SK-N-SH (cell line): ENCODE measurements at regions not wholly inside any gene's neighbourhood (a gene's known extent, or its start where the extent isn't known, plus 50 kb on each side); places are given as distances from the start of the nearest gene placed in this dataset.

ENCODE experiments used
- CTCF ChIA-PET: fragments of 300-600, 350-600 bp; formaldehyde crosslinking; extraction: SDS; loops from one replicate; lab custom pipeline; 2021; lab: Yijun Ruan, JAX
- POLR2A ChIA-PET: fragments of 350-600 bp; sonication (Branson Sonifier 250); formaldehyde crosslinking; extraction: SDS; loops from one replicate; lab custom pipeline; 2020; ENCODE audit warnings: antibody characterized with exemption, inconsistent platforms; lab: Yijun Ruan, JAX
- DNase-seq: peaks from one replicate; pipeline ENCODE4 v3.0.0; 2012
- H2AFZ ChIP-seq: fragments of 200-600 bp; sonication (generic); 2 replicates; pipeline ENCODE4 v1.8.1; 2016; ENCODE audit warnings: antibody characterized with exemption, mild to moderate bottlenecking, low read depth
- H3F3A ChIP-seq: fragments of 200-600 bp; sonication (generic); replicated peaks from 2 replicates; pipeline ENCODE3; 2016; ENCODE audit warnings: antibody characterized with exemption, mild to moderate bottlenecking; ENCODE audit not compliant: insufficient read depth
- H3K27ac ChIP-seq, 2 experiments: fragments of 200-500 bp in 1 of 2; fragments of 200-600 bp in 1 of 2; sonication (Bioruptor generic) in 1 of 2; sonication (generic), shearing (Covaris generic) in 1 of 2; 2 replicates each; pipeline versions ENCODE4 v1.5.1 to v1.6.1; 2014 to 2016; ENCODE audit warnings: low read depth in 2 of 2, inconsistent platforms in 1 of 2, low read length in 1 of 2, mild to moderate bottlenecking in 1 of 2, mixed read lengths in 1 of 2
- H3K27me3 ChIP-seq: fragments of 200-600 bp; sonication (generic), shearing (Covaris generic); 2 replicates; pipeline ENCODE4 v1.6.1; 2016; ENCODE audit warnings: mixed run types; ENCODE audit not compliant: insufficient read depth
- H3K36me3 ChIP-seq, 2 experiments: fragments of 200-500 bp in 1 of 2; fragments of 200-600 bp in 1 of 2; sonication (Bioruptor generic) in 1 of 2; sonication (generic) in 1 of 2; replicated peaks in 1 of 2; 2 replicates each; pipeline versions ENCODE3 to v1.5.1; 2014 to 2016; ENCODE audit warnings: low read length in 1 of 2, mild to moderate bottlenecking in 1 of 2; ENCODE audit not compliant: insufficient read depth in 2 of 2, control insufficient read depth in 1 of 2
- H3K4me1 ChIP-seq, 2 experiments: fragments of 200-500 bp in 1 of 2; fragments of 200-600 bp in 1 of 2; sonication (Bioruptor generic) in 1 of 2; sonication (generic), shearing (Covaris generic) in 1 of 2; 2 replicates each; pipeline versions ENCODE4 v1.5.1 to v1.6.1; 2014 to 2016; ENCODE audit warnings: low read depth in 1 of 2, low read length in 1 of 2, mixed run types in 1 of 2; ENCODE audit not compliant: insufficient read depth in 2 of 2, control insufficient read depth in 1 of 2
- H3K4me2 ChIP-seq: fragments of 200-600 bp; sonication (generic), shearing (Covaris generic); 2 replicates; pipeline ENCODE4 v1.6.1; 2017; ENCODE audit warnings: mixed run types
- H3K4me3 ChIP-seq, 2 experiments: fragments of 200-500 bp in 1 of 2; fragments of 200-600 bp in 1 of 2; sonication (Bioruptor generic) in 1 of 2; sonication (generic), shearing (Covaris generic) in 1 of 2; 2 replicates each; pipeline versions ENCODE4 v1.5.1 to v1.8.1; 2014 to 2016; ENCODE audit warnings: low read depth in 2 of 2, inconsistent platforms in 1 of 2, low read length in 1 of 2, mild to moderate bottlenecking in 1 of 2, mixed read lengths in 1 of 2, moderate library complexity in 1 of 2
- H3K79me2 ChIP-seq: fragments of 200-600 bp; sonication (generic); 2 replicates; pipeline ENCODE4 v1.8.1; 2017; ENCODE audit warnings: mild to moderate bottlenecking; ENCODE audit not compliant: insufficient read depth
- H3K9ac ChIP-seq: fragments of 200-600 bp; sonication (generic); 2 replicates; pipeline ENCODE4 v1.6.1; 2017; ENCODE audit warnings: mixed run types
- H3K9me2 ChIP-seq: fragments of 200-600 bp; sonication (generic); 2 replicates; pipeline ENCODE4 v1.6.1; 2017; ENCODE audit warnings: mixed run types
- H3K9me3 ChIP-seq: fragments of 200-600 bp; sonication (generic); 2 replicates; pipeline ENCODE4 v1.6.1; 2017; ENCODE audit warnings: mixed run types, mild to moderate bottlenecking, moderate library complexity
- H4K20me1 ChIP-seq: fragments of 200-600 bp; sonication (generic); 2 replicates; pipeline ENCODE4 v1.6.1; 2017; ENCODE audit warnings: mild to moderate bottlenecking, mixed run types; ENCODE audit not compliant: insufficient read depth
- ELF1 ChIP-seq: IDR thresholded peaks from 2 replicates; pipeline ENCODE4 v1.4.0; 2012
- EP300 ChIP-seq, 2 experiments: IDR thresholded peaks; 2 replicates each; pipeline versions ENCODE4 v1.4.0 to v1.6.1; 2012; ENCODE audit warnings: borderline replicate concordance in 1 of 2, low read depth in 1 of 2, low read length in 1 of 2
- FOSL2 ChIP-seq: IDR thresholded peaks from 2 replicates; pipeline ENCODE4 v1.4.0; 2012; ENCODE audit warnings: low read depth, mild to moderate bottlenecking, moderate library complexity, borderline replicate concordance
- FOXJ3 ChIP-seq: sonication (generic); formaldehyde crosslinking; IDR thresholded peaks from 2 replicates; pipeline ENCODE4 v1.5.1; 2020; ENCODE audit warnings: mild to moderate bottlenecking, missing genetic modification reagents
- GATA2 ChIP-seq: sonication (generic); formaldehyde crosslinking; IDR thresholded peaks from 2 replicates; pipeline ENCODE4 v1.5.0; 2020; ENCODE audit warnings: mild to moderate bottlenecking, missing genetic modification reagents
- JUND ChIP-seq: IDR thresholded peaks from 2 replicates; pipeline ENCODE4 v1.4.0; 2012
- MXI1 ChIP-seq: IDR thresholded peaks from 2 replicates; pipeline ENCODE4 v1.6.1; 2012; ENCODE audit warnings: mild to moderate bottlenecking, low read depth, low read length, improper control_type of control experiment
- RAD21 ChIP-seq: IDR thresholded peaks from 2 replicates; pipeline ENCODE4 v1.6.1; 2012; ENCODE audit warnings: mild to moderate bottlenecking, low read length
- RCOR1 ChIP-seq: fragments of 150-350 bp; IDR thresholded peaks from 2 replicates; pipeline ENCODE4 v1.6.1; 2017; ENCODE audit warnings: antibody characterized with exemption, low read length
- RFX5 ChIP-seq: IDR thresholded peaks from 2 replicates; pipeline ENCODE4 v1.6.1; 2012; ENCODE audit warnings: mild to moderate bottlenecking, improper control_type of control experiment, low read length
- RXRA ChIP-seq: IDR thresholded peaks from 2 replicates; pipeline ENCODE4 v1.4.0; 2012; ENCODE audit warnings: low read depth, mild to moderate bottlenecking, borderline replicate concordance
- SIN3A ChIP-seq: IDR thresholded peaks from 2 replicates; pipeline ENCODE4 v1.6.1; 2012; ENCODE audit warnings: low read depth, mild to moderate bottlenecking, low read length, moderate library complexity, borderline replicate concordance
- SMC3 ChIP-seq: IDR thresholded peaks from 2 replicates; pipeline ENCODE4 v1.6.1; 2012; ENCODE audit warnings: low read depth, low read length, improper control_type of control experiment
- TCF12 ChIP-seq: IDR thresholded peaks from 2 replicates; pipeline ENCODE4 v1.4.0; 2012
- TEAD4 ChIP-seq: IDR thresholded peaks from 2 replicates; pipeline ENCODE4 v1.4.0; 2012; ENCODE audit warnings: mild to moderate bottlenecking, borderline replicate concordance; ENCODE audit not compliant: insufficient read depth
- USF1 ChIP-seq: IDR thresholded peaks from 2 replicates; pipeline ENCODE4 v1.4.0; 2012; ENCODE audit warnings: low read depth, borderline replicate concordance
- YY1 ChIP-seq: IDR thresholded peaks from 2 replicates; pipeline ENCODE4 v1.4.0; 2012; ENCODE audit warnings: low read depth, mild to moderate bottlenecking
- WGBS: methylation state at CpG from one replicate; pipeline ENCODE4 v1.1.6; 2017; ENCODE audit warnings: low lambda C conversion rate; 5-methylcytosine and 5-hydroxymethylcytosine counted together
- TF ChIP-seq, protein P1 (sequence below): IDR thresholded peaks from 2 replicates; pipeline ENCODE4 v1.4.0; 2012; ENCODE audit warnings: low read depth, borderline replicate concordance
- TF ChIP-seq, protein P2 (sequence below): IDR thresholded peaks from 2 replicates; pipeline ENCODE4 v1.6.1; 2012; ENCODE audit warnings: mild to moderate bottlenecking, low read depth, low read length, moderate library complexity
- TF ChIP-seq, protein P3 (sequence below): fragments of 200-600 bp; sonication (generic); IDR thresholded peaks from 2 replicates; pipeline ENCODE4 v1.6.1; 2017; ENCODE audit warnings: antibody characterized with exemption, mild to moderate bottlenecking, moderate library complexity
- TF ChIP-seq, protein P4 (sequence below): fragments of 150-350 bp; IDR thresholded peaks from 2 replicates; pipeline ENCODE4 v1.6.1; 2016; ENCODE audit warnings: mild to moderate bottlenecking, low read depth, low read length

GRCh38 chr5:167180906-167181305 lies 1110.5 kb upstream of the WWC1 start (continued):
- no peak for TF ChIP-seq EP300 (IDR thresholded peaks at IDR 0.05; ENCODE audit: borderline replicate concordance in 1 of 2, low read depth in 1 of 2, low read length in 1 of 2)

DNA sequence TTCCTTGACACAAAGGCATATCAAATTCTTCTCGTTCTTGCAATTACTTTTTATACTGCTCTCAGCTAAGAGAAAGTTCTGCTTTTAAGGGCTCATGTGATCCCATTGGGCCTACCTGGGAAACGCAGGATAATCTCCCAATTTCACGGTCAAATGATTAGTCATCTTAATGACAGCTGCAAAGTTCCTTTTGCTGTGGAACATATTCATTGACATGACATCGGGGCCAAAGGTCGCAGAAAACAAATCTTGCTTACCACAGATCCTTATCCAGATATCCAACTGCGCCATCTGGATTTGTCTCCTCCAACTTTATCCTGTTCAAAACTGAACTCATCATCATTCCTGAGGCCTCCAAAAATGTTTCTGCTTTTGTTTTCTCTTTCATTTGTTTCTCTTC lies 1085.6 kb upstream of the WWC1 start:
- no peak for DNase-seq
- no peak overlapping the region for H3K27ac ChIP-seq

More for the DNA sequence above, 1085.6 kb upstream of the WWC1 start:
- no peaks in the 10 kb centered on the region for H3F3A ChIP-seq
- no peak overlapping the region for H3K9ac ChIP-seq
- no peaks in the 10 kb centered on the region for H3K36me3 ChIP-seq
- no peaks in the 10 kb centered on the region for H3K27me3 ChIP-seq
- TF ChIP-seq JUND, result no peak
- TF ChIP-seq RCOR1, result no peak
- no peak for TF ChIP-seq RFX5
- no peak for TF ChIP-seq TCF12
- no peak for TF ChIP-seq USF1
- no peak for TF ChIP-seq ELF1
- TF ChIP-seq, protein P1, sequence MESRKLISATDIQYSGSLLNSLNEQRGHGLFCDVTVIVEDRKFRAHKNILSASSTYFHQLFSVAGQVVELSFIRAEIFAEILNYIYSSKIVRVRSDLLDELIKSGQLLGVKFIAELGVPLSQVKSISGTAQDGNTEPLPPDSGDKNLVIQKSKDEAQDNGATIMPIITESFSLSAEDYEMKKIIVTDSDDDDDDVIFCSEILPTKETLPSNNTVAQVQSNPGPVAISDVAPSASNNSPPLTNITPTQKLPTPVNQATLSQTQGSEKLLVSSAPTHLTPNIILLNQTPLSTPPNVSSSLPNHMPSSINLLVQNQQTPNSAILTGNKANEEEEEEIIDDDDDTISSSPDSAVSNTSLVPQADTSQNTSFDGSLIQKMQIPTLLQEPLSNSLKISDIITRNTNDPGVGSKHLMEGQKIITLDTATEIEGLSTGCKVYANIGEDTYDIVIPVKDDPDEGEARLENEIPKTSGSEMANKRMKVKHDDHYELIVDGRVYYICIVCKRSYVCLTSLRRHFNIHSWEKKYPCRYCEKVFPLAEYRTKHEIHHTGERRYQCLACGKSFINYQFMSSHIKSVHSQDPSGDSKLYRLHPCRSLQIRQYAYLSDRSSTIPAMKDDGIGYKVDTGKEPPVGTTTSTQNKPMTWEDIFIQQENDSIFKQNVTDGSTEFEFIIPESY, result no peak
- TF ChIP-seq, protein P2, sequence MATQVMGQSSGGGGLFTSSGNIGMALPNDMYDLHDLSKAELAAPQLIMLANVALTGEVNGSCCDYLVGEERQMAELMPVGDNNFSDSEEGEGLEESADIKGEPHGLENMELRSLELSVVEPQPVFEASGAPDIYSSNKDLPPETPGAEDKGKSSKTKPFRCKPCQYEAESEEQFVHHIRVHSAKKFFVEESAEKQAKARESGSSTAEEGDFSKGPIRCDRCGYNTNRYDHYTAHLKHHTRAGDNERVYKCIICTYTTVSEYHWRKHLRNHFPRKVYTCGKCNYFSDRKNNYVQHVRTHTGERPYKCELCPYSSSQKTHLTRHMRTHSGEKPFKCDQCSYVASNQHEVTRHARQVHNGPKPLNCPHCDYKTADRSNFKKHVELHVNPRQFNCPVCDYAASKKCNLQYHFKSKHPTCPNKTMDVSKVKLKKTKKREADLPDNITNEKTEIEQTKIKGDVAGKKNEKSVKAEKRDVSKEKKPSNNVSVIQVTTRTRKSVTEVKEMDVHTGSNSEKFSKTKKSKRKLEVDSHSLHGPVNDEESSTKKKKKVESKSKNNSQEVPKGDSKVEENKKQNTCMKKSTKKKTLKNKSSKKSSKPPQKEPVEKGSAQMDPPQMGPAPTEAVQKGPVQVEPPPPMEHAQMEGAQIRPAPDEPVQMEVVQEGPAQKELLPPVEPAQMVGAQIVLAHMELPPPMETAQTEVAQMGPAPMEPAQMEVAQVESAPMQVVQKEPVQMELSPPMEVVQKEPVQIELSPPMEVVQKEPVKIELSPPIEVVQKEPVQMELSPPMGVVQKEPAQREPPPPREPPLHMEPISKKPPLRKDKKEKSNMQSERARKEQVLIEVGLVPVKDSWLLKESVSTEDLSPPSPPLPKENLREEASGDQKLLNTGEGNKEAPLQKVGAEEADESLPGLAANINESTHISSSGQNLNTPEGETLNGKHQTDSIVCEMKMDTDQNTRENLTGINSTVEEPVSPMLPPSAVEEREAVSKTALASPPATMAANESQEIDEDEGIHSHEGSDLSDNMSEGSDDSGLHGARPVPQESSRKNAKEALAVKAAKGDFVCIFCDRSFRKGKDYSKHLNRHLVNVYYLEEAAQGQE, result no peak
- no peak for TF ChIP-seq SMC3
- TF ChIP-seq MXI1, result no peak
- TF ChIP-seq TEAD4, result no peak
- no peak for TF ChIP-seq RAD21
- TF ChIP-seq FOSL2, result no peak
- no peak for TF ChIP-seq SIN3A
- TF ChIP-seq, protein P3, sequence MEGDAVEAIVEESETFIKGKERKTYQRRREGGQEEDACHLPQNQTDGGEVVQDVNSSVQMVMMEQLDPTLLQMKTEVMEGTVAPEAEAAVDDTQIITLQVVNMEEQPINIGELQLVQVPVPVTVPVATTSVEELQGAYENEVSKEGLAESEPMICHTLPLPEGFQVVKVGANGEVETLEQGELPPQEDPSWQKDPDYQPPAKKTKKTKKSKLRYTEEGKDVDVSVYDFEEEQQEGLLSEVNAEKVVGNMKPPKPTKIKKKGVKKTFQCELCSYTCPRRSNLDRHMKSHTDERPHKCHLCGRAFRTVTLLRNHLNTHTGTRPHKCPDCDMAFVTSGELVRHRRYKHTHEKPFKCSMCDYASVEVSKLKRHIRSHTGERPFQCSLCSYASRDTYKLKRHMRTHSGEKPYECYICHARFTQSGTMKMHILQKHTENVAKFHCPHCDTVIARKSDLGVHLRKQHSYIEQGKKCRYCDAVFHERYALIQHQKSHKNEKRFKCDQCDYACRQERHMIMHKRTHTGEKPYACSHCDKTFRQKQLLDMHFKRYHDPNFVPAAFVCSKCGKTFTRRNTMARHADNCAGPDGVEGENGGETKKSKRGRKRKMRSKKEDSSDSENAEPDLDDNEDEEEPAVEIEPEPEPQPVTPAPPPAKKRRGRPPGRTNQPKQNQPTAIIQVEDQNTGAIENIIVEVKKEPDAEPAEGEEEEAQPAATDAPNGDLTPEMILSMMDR, result no peak
- no peak for TF ChIP-seq FOXJ3 (CRISPR knock-in tag)
- TF ChIP-seq, protein P4, sequence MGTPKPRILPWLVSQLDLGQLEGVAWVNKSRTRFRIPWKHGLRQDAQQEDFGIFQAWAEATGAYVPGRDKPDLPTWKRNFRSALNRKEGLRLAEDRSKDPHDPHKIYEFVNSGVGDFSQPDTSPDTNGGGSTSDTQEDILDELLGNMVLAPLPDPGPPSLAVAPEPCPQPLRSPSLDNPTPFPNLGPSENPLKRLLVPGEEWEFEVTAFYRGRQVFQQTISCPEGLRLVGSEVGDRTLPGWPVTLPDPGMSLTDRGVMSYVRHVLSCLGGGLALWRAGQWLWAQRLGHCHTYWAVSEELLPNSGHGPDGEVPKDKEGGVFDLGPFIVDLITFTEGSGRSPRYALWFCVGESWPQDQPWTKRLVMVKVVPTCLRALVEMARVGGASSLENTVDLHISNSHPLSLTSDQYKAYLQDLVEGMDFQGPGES, result no peak
- no peak for TF ChIP-seq GATA2 (CRISPR knock-in tag)
- TF ChIP-seq RXRA, result no peak
- no peak for TF ChIP-seq YY1
- H4K20me1 ChIP-seq, result no peaks in the 10 kb centered on the region
- CTCF ChIA-PET, result interaction anchor here (0.7 kb wide), 1 partner anchor 52 kb away, joined by 3 read pairs; no protein-coding TSS in a partner anchor
- no peak overlapping the region for H3K4me3 ChIP-seq
- no peaks in the 10 kb centered on the region for H3K9me2 ChIP-seq
- H2AFZ ChIP-seq, result no peak overlapping the region
- H3K9me3 ChIP-seq, result no peaks in the 10 kb centered on the region
- H3K79me2 ChIP-seq, result no peaks in the 10 kb centered on the region
- no peak overlapping the region for H3K4me2 ChIP-seq
- POLR2A ChIA-PET, result no interaction called here
- no peaks in the 10 kb centered on the region; a peak in 1 of 4 replicates for H3K4me1 ChIP-seq
- 58% methylated on average over 6 of the region's 6 CpGs for WGBS
